ENCODE measurements at regions not wholly inside any gene's neighbourhood (a gene's known extent, or its start where the extent isn't known, plus 50 kb on each side); places are given as distances from the start of the nearest gene placed in this dataset.

DNA sequence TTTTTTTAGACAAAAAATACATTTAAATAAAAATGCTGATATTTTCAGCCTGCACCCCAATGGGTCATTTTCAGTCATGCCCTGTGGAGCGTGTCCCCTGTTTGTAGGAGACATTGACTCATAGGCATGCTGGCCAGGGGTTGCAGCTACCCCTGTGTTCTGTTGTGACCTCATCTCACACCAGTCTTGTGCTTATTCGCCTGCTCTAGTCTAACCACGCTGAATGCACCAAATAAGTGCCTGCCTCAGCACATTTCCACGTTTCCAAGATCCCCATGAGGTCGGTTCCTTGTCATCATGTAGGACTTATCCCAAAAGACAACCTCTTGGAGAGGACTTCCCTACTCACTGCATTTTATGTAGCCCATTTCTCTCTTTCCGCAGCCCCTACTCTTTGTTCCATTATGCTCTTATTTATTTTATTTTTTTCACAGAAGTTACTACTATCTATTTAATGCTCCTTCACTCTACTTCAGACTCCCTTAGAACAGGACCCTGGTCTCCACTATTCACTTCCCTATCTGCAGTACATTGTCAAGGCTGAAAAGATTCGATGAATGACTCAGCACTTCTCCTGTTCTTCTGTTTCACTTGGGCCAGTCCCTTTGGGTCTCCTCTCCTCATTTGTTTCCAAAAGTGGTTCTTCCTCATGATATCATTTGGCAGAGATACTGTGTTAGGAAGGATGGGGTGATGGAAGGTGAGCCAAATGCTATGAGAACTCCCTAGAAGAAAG is 109.7 kb downstream of the MSL3 start:
- POLR2A ChIA-PET = no interaction called here
- Histone ChIP-seq H3K9me3 (ENCODE audit: low read length) (no peaks in the 10 kb centered on the region), H3K4me1 (ENCODE audit: insufficient read depth, low read length, poor library complexity, severe bottlenecking) (no peaks in the 10 kb centered on the region), H3K79me2 (ENCODE audit: insufficient read depth, low read depth, low read length) (no peaks in the 10 kb centered on the region), H4K20me1 (ENCODE audit: insufficient read depth, low read length) (no peaks in the 10 kb centered on the region), H2AFZ (ENCODE audit: low read length) (no peak overlapping the region), H3K4me2 (ENCODE audit: low read length) (no peak overlapping the region), H3K4me3 (ENCODE audit: low read depth, low read length, poor library complexity, severe bottlenecking) (no peak overlapping the region), H3K36me3 (ENCODE audit: insufficient read depth, low read length) (no peaks in the 10 kb centered on the region), H3K27ac (ENCODE audit: low read depth, low read length, poor library complexity, severe bottlenecking) (no peak overlapping the region), H3K9me2 (ENCODE audit: insufficient read depth, low read length) (no peaks in the 10 kb centered on the region)
- DNase-seq (ENCODE audit: low spot score) = no peak
- TF ChIP-seq, protein P1, sequence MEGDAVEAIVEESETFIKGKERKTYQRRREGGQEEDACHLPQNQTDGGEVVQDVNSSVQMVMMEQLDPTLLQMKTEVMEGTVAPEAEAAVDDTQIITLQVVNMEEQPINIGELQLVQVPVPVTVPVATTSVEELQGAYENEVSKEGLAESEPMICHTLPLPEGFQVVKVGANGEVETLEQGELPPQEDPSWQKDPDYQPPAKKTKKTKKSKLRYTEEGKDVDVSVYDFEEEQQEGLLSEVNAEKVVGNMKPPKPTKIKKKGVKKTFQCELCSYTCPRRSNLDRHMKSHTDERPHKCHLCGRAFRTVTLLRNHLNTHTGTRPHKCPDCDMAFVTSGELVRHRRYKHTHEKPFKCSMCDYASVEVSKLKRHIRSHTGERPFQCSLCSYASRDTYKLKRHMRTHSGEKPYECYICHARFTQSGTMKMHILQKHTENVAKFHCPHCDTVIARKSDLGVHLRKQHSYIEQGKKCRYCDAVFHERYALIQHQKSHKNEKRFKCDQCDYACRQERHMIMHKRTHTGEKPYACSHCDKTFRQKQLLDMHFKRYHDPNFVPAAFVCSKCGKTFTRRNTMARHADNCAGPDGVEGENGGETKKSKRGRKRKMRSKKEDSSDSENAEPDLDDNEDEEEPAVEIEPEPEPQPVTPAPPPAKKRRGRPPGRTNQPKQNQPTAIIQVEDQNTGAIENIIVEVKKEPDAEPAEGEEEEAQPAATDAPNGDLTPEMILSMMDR (conservative IDR thresholded peaks at IDR 0.05; ENCODE audit: low read length) = no peak
- no peak for TF ChIP-seq EZH2phosphoT487 (IDR thresholded peaks at IDR 0.05; ENCODE audit: borderline replicate concordance, low read depth, low read length)
- intact Hi-C loops (cut with micrococcal nuclease; ENCODE audit: unreplicated experiment) = no loop called here
- CTCF ChIA-PET (ENCODE audit: unreplicated experiment) = no interaction called here
- BruUV-seq (replicated peaks) = no TSS peak

DNA sequence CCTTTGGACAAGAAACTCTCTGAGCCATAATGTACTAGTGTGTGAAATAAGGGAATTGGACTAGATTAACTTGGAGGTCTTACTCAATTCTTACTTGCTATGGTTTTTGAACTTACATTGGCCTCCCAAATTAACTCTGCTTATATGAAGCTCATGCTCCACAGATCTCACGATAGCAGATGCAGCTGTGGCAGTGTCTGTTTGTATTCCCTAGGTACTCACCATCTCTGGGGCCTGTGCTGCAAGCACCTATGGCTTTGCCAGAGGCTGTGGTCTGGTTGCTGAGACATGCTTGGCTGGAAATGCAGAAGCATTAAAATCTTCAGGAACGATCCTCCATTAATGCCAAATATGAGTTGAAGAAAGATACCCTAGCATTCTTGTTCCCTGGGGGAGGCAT is 112.8 kb downstream of the MSL3 start:
- Histone ChIP-seq H3K36me3 (ENCODE audit: insufficient read depth, low read length) (no peaks in the 10 kb centered on the region), H3K9me3 (ENCODE audit: low read length) (no peaks in the 10 kb centered on the region), H3K9me2 (ENCODE audit: insufficient read depth, low read length) (no peaks in the 10 kb centered on the region), H3K4me3 (ENCODE audit: low read depth, low read length, poor library complexity, severe bottlenecking) (no peak overlapping the region), H3K4me1 (ENCODE audit: insufficient read depth, low read length, poor library complexity, severe bottlenecking) (no peaks in the 10 kb centered on the region), H2AFZ (ENCODE audit: low read length) (no peak overlapping the region), H4K20me1 (ENCODE audit: insufficient read depth, low read length) (no peaks in the 10 kb centered on the region), H3K4me2 (ENCODE audit: low read length) (no peak overlapping the region), H3K79me2 (ENCODE audit: insufficient read depth, low read depth, low read length) (no peaks in the 10 kb centered on the region), H3K27ac (ENCODE audit: low read depth, low read length, poor library complexity, severe bottlenecking) (no peak overlapping the region)
- intact Hi-C loops (cut with micrococcal nuclease; ENCODE audit: unreplicated experiment) = no loop called here
- POLR2A ChIA-PET = no interaction called here
- BruUV-seq (replicated peaks) = no TSS peak
- no peak for DNase-seq (ENCODE audit: low spot score)
- TF ChIP-seq, protein P1 (conservative IDR thresholded peaks at IDR 0.05; ENCODE audit: low read length) = no peak
- no peak for TF ChIP-seq EZH2phosphoT487 (IDR thresholded peaks at IDR 0.05; ENCODE audit: borderline replicate concordance, low read depth, low read length)
- CTCF ChIA-PET (ENCODE audit: unreplicated experiment) = no interaction called here

DNA sequence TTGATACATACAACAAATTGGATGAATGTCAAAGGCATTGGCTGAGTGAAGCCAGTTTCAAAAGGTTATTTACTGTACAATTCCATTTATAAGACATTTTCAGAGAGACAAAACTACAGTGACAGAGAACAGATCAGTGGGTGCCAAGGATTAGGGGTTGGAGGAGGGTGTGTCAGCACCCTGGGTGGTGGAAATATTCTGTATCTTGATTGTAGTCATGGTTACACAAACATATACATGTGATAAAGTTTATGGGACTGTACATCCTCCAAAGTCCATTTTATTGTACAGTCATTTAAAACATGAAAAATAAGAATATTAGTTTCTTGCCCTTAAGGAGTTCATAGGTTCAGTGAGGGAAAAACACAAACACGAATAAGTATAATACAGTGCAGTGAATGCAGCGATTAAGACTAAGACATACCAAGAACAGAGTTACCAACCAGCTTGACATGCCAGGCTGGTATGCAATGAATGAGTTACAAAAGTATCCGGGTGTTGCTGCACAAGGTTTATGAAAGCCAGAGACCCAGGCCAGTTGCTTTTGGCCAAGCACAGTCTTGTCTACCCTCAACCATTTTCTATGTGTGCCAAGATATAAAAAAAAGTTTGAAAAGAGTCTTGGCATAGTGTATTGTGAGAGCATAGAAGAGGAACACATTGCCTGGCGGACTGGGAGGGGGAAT is 123.6 kb downstream of the MSL3 start:
- Histone ChIP-seq H3K4me2 (ENCODE audit: low read length) (no peak overlapping the region), H3K9me3 (ENCODE audit: low read length) (no peaks in the 10 kb centered on the region), H3K4me3 (ENCODE audit: low read depth, low read length, poor library complexity, severe bottlenecking) (no peak overlapping the region), H3K4me1 (ENCODE audit: insufficient read depth, low read length, poor library complexity, severe bottlenecking) (no peaks in the 10 kb centered on the region), H3K27ac (ENCODE audit: low read depth, low read length, poor library complexity, severe bottlenecking) (no peak overlapping the region), H3K36me3 (ENCODE audit: insufficient read depth, low read length) (no peaks in the 10 kb centered on the region), H4K20me1 (ENCODE audit: insufficient read depth, low read length) (no peaks in the 10 kb centered on the region), H3K9me2 (ENCODE audit: insufficient read depth, low read length) (no peaks in the 10 kb centered on the region), H2AFZ (ENCODE audit: low read length) (no peak overlapping the region), H3K79me2 (ENCODE audit: insufficient read depth, low read depth, low read length) (no peaks in the 10 kb centered on the region)
- TF ChIP-seq, protein P1 (conservative IDR thresholded peaks at IDR 0.05; ENCODE audit: low read length) = no peak
- TF ChIP-seq EZH2phosphoT487 (IDR thresholded peaks at IDR 0.05; ENCODE audit: borderline replicate concordance, low read depth, low read length) = no peak
- ChIA-PET CTCF (ENCODE audit: unreplicated experiment) (no interaction called here), POLR2A (no interaction called here)
- intact Hi-C loops (cut with micrococcal nuclease; ENCODE audit: unreplicated experiment) = no loop called here
- DNase-seq (ENCODE audit: low spot score) = no peak
- no TSS peak for BruUV-seq (replicated peaks)

Measured in OCI-LY7 (cell line).